ENCODE measurements at regions not wholly inside any gene's neighbourhood (a gene's known extent, or its start where the extent isn't known, plus 50 kb on each side); places are given as distances from the start of the nearest gene placed in this dataset.

GRCh38 chr12:24551163-24551786, 397.6 kb downstream of the BCAT1 start:
- no peaks in the 10 kb centered on the region for H3K27me3 ChIP-seq (ENCODE audit: insufficient read depth, low read length)
- no peaks in the 10 kb centered on the region for H4K20me1 ChIP-seq (ENCODE audit: insufficient read depth)
- ChIA-PET RAD21 (ENCODE audit: low non-redundant PET in 1 of 2, low total read pairs in 2 of 2, uncharacterized antibody in 2 of 2, unreplicated experiment in 2 of 2) (no interaction called here), CTCF (no interaction called here), POLR2A (no interaction called here)
- TF ChIP-seq ZBTB33 (IDR thresholded peaks at IDR 0.05; ENCODE audit: extremely low read depth, insufficient replicate concordance, low read length) (no peak), ELF1 (IDR thresholded peaks at IDR 0.05; ENCODE audit: borderline replicate concordance, low read depth) (no peak), MAX (IDR thresholded peaks at IDR 0.05) (no peak), ZNF274 (IDR thresholded peaks at IDR 0.05; ENCODE audit: low read depth, low read length) (no peak), POLR2A (IDR thresholded peaks at IDR 0.05; ENCODE audit: borderline replicate concordance, extremely low read depth, insufficient read depth, insufficient read length) (no peak), POLR2AphosphoS5 (IDR thresholded peaks at IDR 0.05; ENCODE audit: low read depth, low read length) (no peak), CTCF (IDR thresholded peaks at IDR 0.05 in 2 of 3, conservative IDR thresholded peaks at IDR 0.05 in 1 of 3; ENCODE audit: borderline replicate concordance in 1 of 3, insufficient read depth in 1 of 3, low read depth in 2 of 3, low read length in 2 of 3) (no peak), ZFX (IDR thresholded peaks at IDR 0.05) (no peak), REST (IDR thresholded peaks at IDR 0.05; ENCODE audit: low read depth) (no peak), SP1 (IDR thresholded peaks at IDR 0.05; ENCODE audit: low read depth) (no peak), TCF7L2 (IDR thresholded peaks at IDR 0.05; ENCODE audit: borderline replicate concordance, extremely low read depth, insufficient read depth, insufficient read length) (no peak), EGR1 (IDR thresholded peaks at IDR 0.05; ENCODE audit: low read depth) (no peak), YY1 (IDR thresholded peaks at IDR 0.05; ENCODE audit: extremely low read depth, insufficient replicate concordance, low read depth, low read length) (no peak), SIN3A (IDR thresholded peaks at IDR 0.05; ENCODE audit: low read depth) (no peak), EZH2phosphoT487 (IDR thresholded peaks at IDR 0.05; ENCODE audit: borderline replicate concordance) (no peak), ATF3 (IDR thresholded peaks at IDR 0.05) (no peak)
- no peak overlapping the region for H3K4me3 ChIP-seq (replicated peaks in 1 of 2; ENCODE audit: low read depth in 1 of 2, low read length in 2 of 2)
- no peaks in the 10 kb centered on the region for H3K4me1 ChIP-seq (ENCODE audit: control insufficient read depth in 1 of 2, insufficient read depth in 2 of 2, low read length in 2 of 2)
- H3K27ac ChIP-seq (ENCODE audit: low read depth, low read length) = no peak overlapping the region
- peaks cover 9 to 24% of the 10 kb centered on the region in 2 experiments; a peak in 2 of 4 replicates for H3K9me3 ChIP-seq (ENCODE audit: control insufficient read depth in 1 of 2, insufficient read depth in 1 of 2, low read depth in 1 of 2, low read length in 2 of 2)
- ATAC-seq (no peak), DNase-seq (ENCODE audit: low read depth, low spot score) (no peak)
- intact Hi-C loops (cut with micrococcal nuclease) = no loop called here
- BruUV-seq (replicated peaks) = no TSS peak
- no peak overlapping the region for H3K4me2 ChIP-seq (ENCODE audit: low read length)
- no peak overlapping the region for H2AFZ ChIP-seq (ENCODE audit: low read depth, low read length, poor library complexity, severe bottlenecking)
- no peak overlapping the region for H3K9ac ChIP-seq (ENCODE audit: low read length)
- H3K36me3 ChIP-seq (ENCODE audit: control insufficient read depth in 1 of 2, insufficient read depth in 2 of 2, low read length in 2 of 2) = no peaks in the 10 kb centered on the region
- H3K9me2 ChIP-seq (ENCODE audit: insufficient read depth) = no peaks in the 10 kb centered on the region
- H3K79me2 ChIP-seq (ENCODE audit: insufficient read depth, low read length) = no peaks in the 10 kb centered on the region

All from HCT116 (cell line).